Thymus (tissue), 11 donors: ENCODE measurements at regions not wholly inside any gene's neighbourhood (a gene's known extent, or its start where the extent isn't known, plus 50 kb on each side); places are given as distances from the start of the nearest gene placed in this dataset.

Experiments used
- DNase-seq, 9 donors: peaks; one replicate each; pipeline ENCODE4 v3.0.0-alpha.2; 2013; ENCODE audit warnings: low spot score in 9 of 9, low read depth in 6 of 9, missing footprints in 1 of 9
- H3K27ac ChIP-seq, 2 donors: one replicate each; pipeline ENCODE4 v1.5.1; 2013; ENCODE audit warnings: control low read depth in 1 of 2, low read depth in 1 of 2, low read length in 1 of 2, mild to moderate bottlenecking in 1 of 2, moderate library complexity in 1 of 2
- H3K27me3 ChIP-seq, 2 donors: one replicate each; pipeline ENCODE4 v1.5.1; 2013; ENCODE audit warnings: low read length in 1 of 2; ENCODE audit not compliant: control insufficient read depth in 2 of 2, insufficient read depth in 1 of 2
- H3K36me3 ChIP-seq, 2 donors: one replicate each; pipeline ENCODE4 v1.5.1; 2013; ENCODE audit warnings: low read length in 1 of 2, mild to moderate bottlenecking in 1 of 2, moderate library complexity in 1 of 2; ENCODE audit not compliant: control insufficient read depth in 2 of 2, insufficient read depth in 2 of 2
- H3K4me1 ChIP-seq, 2 donors: one replicate each; pipeline ENCODE4 v1.5.1; 2013; ENCODE audit warnings: low read length in 2 of 2; ENCODE audit not compliant: control insufficient read depth in 2 of 2, insufficient read depth in 2 of 2
- H3K4me3 ChIP-seq, 2 donors: one replicate each; pipeline ENCODE4 v1.5.1; 2013; ENCODE audit warnings: low read length in 2 of 2, control low read depth in 1 of 2, mild to moderate bottlenecking in 1 of 2
- H3K9me3 ChIP-seq, 2 donors: one replicate each; pipeline ENCODE4 v1.5.1; 2013; ENCODE audit warnings: low read length in 1 of 2, mild to moderate bottlenecking in 1 of 2; ENCODE audit not compliant: control insufficient read depth in 2 of 2, insufficient read depth in 1 of 2
- WGBS: extraction: QIAGEN DNeasy Blood & Tissue Kit; methylation state at CpG from one replicate; pipeline ENCODE4 v1.1.7; 2013; 5-methylcytosine and 5-hydroxymethylcytosine counted together
- donor health status: healthy.

GRCh38 chr5:39604491-39604890 is 179.7 kb upstream of the DAB2 start:
- Histone ChIP-seq H3K36me3 (no peaks in the 10 kb centered on the region), H3K27ac (no peak overlapping the region), H3K4me1 (no peaks in the 10 kb centered on the region), H3K4me3 (no peak overlapping the region), H3K27me3 (no peaks in the 10 kb centered on the region), H3K9me3 (no peaks in the 10 kb centered on the region)
- WGBS, result 69% methylated on average over 4 of the region's 4 CpGs
- DNase-seq, result no peak

GRCh38 chr5:39599721-39600431 is 175.1 kb upstream of the DAB2 start:
- Histone ChIP-seq H3K4me3 (no peak overlapping the region), H3K36me3 (no peaks in the 10 kb centered on the region), H3K27ac (no peak overlapping the region), H3K9me3 (no peaks in the 10 kb centered on the region), H3K27me3 (no peaks in the 10 kb centered on the region), H3K4me1 (no peaks in the 10 kb centered on the region)
- WGBS, result 80% methylated on average over 5 of the region's 5 CpGs
- peak in 1 of 9 donors; percentile 8 for DNase-seq

DNA sequence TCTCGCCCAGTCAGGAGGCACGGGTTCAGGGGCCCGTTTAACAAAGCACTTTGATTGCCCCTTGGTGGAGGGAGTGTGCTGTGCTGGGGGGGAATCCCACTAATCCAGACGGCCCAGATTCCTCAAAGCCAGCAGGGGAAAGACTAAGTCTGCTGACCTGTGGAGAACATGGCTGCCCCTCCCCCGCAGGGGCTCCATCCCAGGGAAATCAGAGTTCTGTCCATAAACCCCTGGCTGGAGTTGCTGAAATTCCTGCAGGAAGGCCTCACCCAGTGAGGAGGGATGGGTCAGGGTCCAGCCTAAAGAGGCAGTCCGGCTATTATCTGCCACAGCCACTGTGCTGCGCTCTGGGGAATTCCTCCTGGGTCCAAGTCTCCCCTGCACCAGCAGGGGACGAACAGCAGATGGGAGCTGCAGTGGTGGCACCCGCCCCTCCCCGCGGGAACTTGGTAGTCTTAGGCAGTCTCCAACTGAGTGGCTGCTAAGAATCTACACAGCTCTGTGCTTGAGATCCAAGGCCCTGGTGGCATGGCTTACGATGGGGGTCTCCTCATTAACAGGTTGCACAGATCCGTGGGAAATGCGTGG is 174.0 kb upstream of the DAB2 start:
- Histone ChIP-seq H3K9me3 (no peaks in the 10 kb centered on the region), H3K4me1 (no peaks in the 10 kb centered on the region), H3K4me3 (no peak overlapping the region), H3K27ac (no peak overlapping the region), H3K36me3 (no peaks in the 10 kb centered on the region), H3K27me3 (no peaks in the 10 kb centered on the region)
- 94% methylated on average over 14 of the region's 14 CpGs for WGBS
- no peak for DNase-seq

GRCh38 chr5:39588179-39588578 is 163.4 kb upstream of the DAB2 start:
- 97% methylated on average over 2 of the region's 2 CpGs for WGBS
- no peaks in the 10 kb centered on the region for H3K4me1 ChIP-seq
- no peaks in the 10 kb centered on the region for H3K36me3 ChIP-seq
- H3K27ac ChIP-seq, result no peak overlapping the region
- H3K4me3 ChIP-seq, result no peak overlapping the region
- peaks cover 0 to 3% of the 10 kb centered on the region in 2 donors for H3K27me3 ChIP-seq
- no peaks in the 10 kb centered on the region for H3K9me3 ChIP-seq
- no peak for DNase-seq

GRCh38 chr5:39587675-39588074 is 162.9 kb upstream of the DAB2 start:
- 93% methylated on average over 2 of the region's 2 CpGs for WGBS
- peaks cover 0 to 3% of the 10 kb centered on the region in 2 donors for H3K27me3 ChIP-seq
- no peaks in the 10 kb centered on the region for H3K9me3 ChIP-seq
- no peak overlapping the region for H3K27ac ChIP-seq
- H3K4me1 ChIP-seq, result no peaks in the 10 kb centered on the region
- H3K36me3 ChIP-seq, result no peaks in the 10 kb centered on the region
- H3K4me3 ChIP-seq, result no peak overlapping the region
- DNase-seq, result no peak

- 96% methylated on average over 9 of the region's 9 CpGs for WGBS
- Histone ChIP-seq H3K27me3 (peaks cover 0 to 3% of the 10 kb centered on the region in 2 donors), H3K9me3 (no peaks in the 10 kb centered on the region), H3K4me1 (no peaks in the 10 kb centered on the region), H3K4me3 (no peak overlapping the region), H3K27ac (no peak overlapping the region), H3K36me3 (no peaks in the 10 kb centered on the region)
- no peak for DNase-seq
Observed at GRCh38 chr5:39586185-39586584, 161.4 kb upstream of the DAB2 start.

DNA sequence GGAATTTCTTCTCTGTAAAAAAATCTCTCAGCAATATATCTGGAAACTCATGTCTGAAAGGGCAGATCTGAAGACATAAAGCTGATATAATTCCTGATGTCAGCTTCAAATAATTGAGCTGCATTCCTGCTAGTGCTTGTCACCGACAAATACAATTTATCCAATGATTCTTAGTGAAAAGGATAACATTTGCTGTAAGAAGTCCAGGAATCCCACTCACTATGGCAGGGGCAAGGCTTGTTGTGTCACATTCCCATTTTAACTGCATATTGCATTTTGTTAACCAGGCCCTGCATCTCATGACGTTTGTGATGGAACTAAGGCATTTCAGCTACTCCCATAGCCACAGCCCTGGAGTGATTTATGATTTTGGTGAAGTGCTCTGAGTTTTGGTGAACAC is 160.1 kb upstream of the DAB2 start:
- H3K27me3 ChIP-seq, result peaks cover 0 to 3% of the 10 kb centered on the region in 2 donors
- H3K36me3 ChIP-seq, result no peaks in the 10 kb centered on the region
- H3K9me3 ChIP-seq, result no peaks in the 10 kb centered on the region
- H3K4me3 ChIP-seq, result no peak overlapping the region
- DNase-seq, result no peak
- WGBS, result 61% methylated on average over 2 of the region's 2 CpGs
- no peak overlapping the region for H3K27ac ChIP-seq
- no peaks in the 10 kb centered on the region for H3K4me1 ChIP-seq

- Histone ChIP-seq H3K27me3 (no peaks in the 10 kb centered on the region), H3K27ac (no peak overlapping the region), H3K36me3 (no peaks in the 10 kb centered on the region), H3K4me1 (no peaks in the 10 kb centered on the region), H3K9me3 (no peaks in the 10 kb centered on the region), H3K4me3 (no peak overlapping the region)
- WGBS, result 36% methylated on average over 1 of the region's 1 CpG
- DNase-seq, result peak in 1 of 9 donors; percentile 6
Observed at GRCh38 chr5:39580702-39581453, 156.1 kb upstream of the DAB2 start.

- Histone ChIP-seq H3K36me3 (no peaks in the 10 kb centered on the region), H3K4me3 (no peak overlapping the region), H3K4me1 (no peaks in the 10 kb centered on the region), H3K27ac (no peak overlapping the region), H3K9me3 (no peaks in the 10 kb centered on the region), H3K27me3 (no peaks in the 10 kb centered on the region)
- DNase-seq, result no peak
- WGBS, result 98% methylated on average over 3 of the region's 3 CpGs
Observed at GRCh38 chr5:39579750-39580149, 155.0 kb upstream of the DAB2 start.
